H9 (cell line): ENCODE measurements at regions not wholly inside any gene's neighbourhood (a gene's known extent, or its start where the extent isn't known, plus 50 kb on each side); places are given as distances from the start of the nearest gene placed in this dataset.
A peak's percentile ranks its signal among the peaks of the same experiment; 100 is the strongest.

Source experiments
- DNase-seq: peaks from one replicate; pipeline ENCODE4 v3.0.0-alpha.2; 2017
- H2AFZ ChIP-seq: one replicate; pipeline ENCODE4 v1.6.1; 2013; ENCODE audit warnings: mild to moderate bottlenecking, low read length, control low read depth, moderate library complexity
- H2AK5ac ChIP-seq: 2 replicates; pipeline ENCODE4 v1.6.1; 2013; ENCODE audit warnings: low read length, control low read depth, mixed read lengths; ENCODE audit not compliant: insufficient read length
- H2BK120ac ChIP-seq: one replicate; pipeline ENCODE4 v1.6.1; 2013; ENCODE audit warnings: low read depth, mild to moderate bottlenecking, low read length, control low read depth, inconsistent platforms; ENCODE audit not compliant: poor library complexity, severe bottlenecking
- H2BK12ac ChIP-seq: 2 replicates; pipeline ENCODE4 v1.6.1; 2013; ENCODE audit warnings: low read length, control low read depth, mixed read lengths, low read depth; ENCODE audit not compliant: insufficient read length
- H2BK15ac ChIP-seq: 2 replicates; pipeline ENCODE4 v1.6.1; 2013; ENCODE audit warnings: low read depth, low read length, control low read depth
- H2BK20ac ChIP-seq: one replicate; pipeline ENCODE4 v1.6.1; 2013; ENCODE audit warnings: low read depth, mild to moderate bottlenecking, low read length, control low read depth, inconsistent platforms; ENCODE audit not compliant: poor library complexity, severe bottlenecking
- H2BK5ac ChIP-seq: 2 replicates; pipeline ENCODE4 v1.6.1; 2013; ENCODE audit warnings: low read length, control low read depth, mixed read lengths; ENCODE audit not compliant: insufficient read length
- H3K14ac ChIP-seq: 2 replicates; pipeline ENCODE4 v1.6.1; 2013; ENCODE audit warnings: low read length, control low read depth; ENCODE audit not compliant: insufficient read depth
- H3K18ac ChIP-seq: 2 replicates; pipeline ENCODE4 v1.6.1; 2013; ENCODE audit warnings: low read depth, mild to moderate bottlenecking, mixed read lengths, low read length, control low read depth; ENCODE audit not compliant: insufficient read length
- H3K23ac ChIP-seq: 2 replicates; pipeline ENCODE4 v1.6.1; 2013; ENCODE audit warnings: low read length, control low read depth, mixed read lengths, low read depth; ENCODE audit not compliant: insufficient read length
- H3K23me2 ChIP-seq: 2 replicates; pipeline ENCODE4 v1.6.1; 2013; ENCODE audit warnings: low read depth, mild to moderate bottlenecking, mixed read lengths, low read length, control low read depth; ENCODE audit not compliant: insufficient read length, poor library complexity, severe bottlenecking
- H3K27ac ChIP-seq: 2 replicates; pipeline ENCODE4 v1.5.1; 2013; ENCODE audit warnings: low read length, control low read depth, mixed read lengths, low read depth; ENCODE audit not compliant: insufficient read length
- H3K27me3 ChIP-seq: 2 replicates; pipeline ENCODE4 v1.6.1; 2013; ENCODE audit warnings: low read length, control low read depth, inconsistent platforms; ENCODE audit not compliant: insufficient read depth
- H3K4ac ChIP-seq: 2 replicates; pipeline ENCODE4 v1.6.1; 2013; ENCODE audit warnings: low read depth, mild to moderate bottlenecking, control low read depth, inconsistent platforms, low read length, moderate library complexity
- H3K4me1 ChIP-seq: 2 replicates; pipeline ENCODE4 v1.6.1; 2013; ENCODE audit warnings: low read length, control low read depth, inconsistent platforms; ENCODE audit not compliant: insufficient read depth
- H3K4me2 ChIP-seq: 2 replicates; pipeline ENCODE4 v1.6.1; 2013; ENCODE audit warnings: low read length, control low read depth, mixed read lengths; ENCODE audit not compliant: insufficient read length, insufficient read depth
- H3K56ac ChIP-seq: 2 replicates; pipeline ENCODE4 v1.6.1; 2013; ENCODE audit warnings: low read depth, mild to moderate bottlenecking, mixed read lengths, low read length, control low read depth; ENCODE audit not compliant: insufficient read length
- H3K79me1 ChIP-seq: 2 replicates; pipeline ENCODE4 v1.6.1; 2013; ENCODE audit warnings: low read depth, mild to moderate bottlenecking, moderate library complexity, low read length, control low read depth, inconsistent platforms; ENCODE audit not compliant: insufficient read depth, poor library complexity, severe bottlenecking
- H3K79me2 ChIP-seq: 2 replicates; pipeline ENCODE4 v1.6.1; 2013; ENCODE audit warnings: low read length, control low read depth, inconsistent platforms; ENCODE audit not compliant: insufficient read depth
- H3K9ac ChIP-seq: 2 replicates; pipeline ENCODE4 v1.6.1; 2013; ENCODE audit warnings: low read length, control low read depth, mixed read lengths; ENCODE audit not compliant: insufficient read length; ENCODE audit errors: extremely low read depth
- H3K9me3 ChIP-seq: one replicate; pipeline ENCODE4 v1.6.1; 2013; ENCODE audit warnings: low read depth, low read length, inconsistent platforms; ENCODE audit not compliant: control insufficient read depth
- H3T11ph ChIP-seq: one replicate; pipeline ENCODE4 v1.6.1; 2013; ENCODE audit warnings: mild to moderate bottlenecking, low read length, control low read depth, inconsistent platforms
- H4K20me1 ChIP-seq: one replicate; pipeline ENCODE4 v1.6.1; 2013; ENCODE audit not compliant: control insufficient read depth, insufficient read length, insufficient read depth
- H4K5ac ChIP-seq: 2 replicates; pipeline ENCODE4 v1.6.1; 2013; ENCODE audit warnings: low read depth, mild to moderate bottlenecking, mixed read lengths, low read length, control low read depth; ENCODE audit not compliant: insufficient read length
- H4K8ac ChIP-seq: replicated peaks from 2 replicates; pipeline ENCODE4 v1.6.1; 2013; ENCODE audit warnings: low read length, control low read depth, mixed read lengths, low read depth; ENCODE audit not compliant: insufficient read length
- H4K91ac ChIP-seq: 2 replicates; pipeline ENCODE4 v1.6.1; 2013; ENCODE audit warnings: low read depth, mild to moderate bottlenecking, moderate library complexity, mixed read lengths, low read length, control low read depth; ENCODE audit not compliant: insufficient read length
- H3K27ac Mint-ChIP-seq, 3 experiments: 2 replicates in 2 of 3; 3 replicates in 1 of 3; pipeline ENCODE4 v1.8.0; 2020 to 2021; ENCODE audit warnings: mixed read lengths in 3 of 3, mild to moderate bottlenecking in 1 of 3, moderate library complexity in 1 of 3
- H3K27me3 Mint-ChIP-seq: 2 replicates; pipeline ENCODE4 v1.8.0; 2021; ENCODE audit warnings: low read depth, mild to moderate bottlenecking, moderate library complexity, mixed read lengths
- H3K36me3 Mint-ChIP-seq, 3 experiments: 2 replicates in 2 of 3; 3 replicates in 1 of 3; pipeline ENCODE4 v1.8.0; 2020 to 2021; ENCODE audit warnings: low read depth in 3 of 3, mixed read lengths in 3 of 3; ENCODE audit not compliant: insufficient read depth in 1 of 3
- H3K4me1 Mint-ChIP-seq, 2 experiments: 2 replicates each; pipeline ENCODE4 v1.8.0; 2020; ENCODE audit warnings: mixed read lengths in 2 of 2
- H3K4me3 Mint-ChIP-seq, 2 experiments: 2 replicates in 1 of 2; 3 replicates in 1 of 2; pipeline ENCODE4 v1.8.0; 2020 to 2021; ENCODE audit warnings: mild to moderate bottlenecking in 2 of 2, mixed read lengths in 2 of 2, moderate library complexity in 1 of 2
- H3K9me3 Mint-ChIP-seq, 2 experiments: 2 replicates in 1 of 2; 3 replicates in 1 of 2; pipeline ENCODE4 v1.8.0; 2020; ENCODE audit warnings: mild to moderate bottlenecking in 2 of 2, mixed read lengths in 2 of 2, moderate library complexity in 1 of 2
- CTCF ChIP-seq: fragments of 200-600 bp; sonication (generic); conservative IDR thresholded peaks from 3 replicates; pipeline ENCODE4 v1.8.0; 2021; ENCODE audit warnings: antibody characterized with exemption, mild to moderate bottlenecking
- WGBS: extraction: QIAGEN DNeasy Blood & Tissue Kit; methylation state at CpG from one replicate; pipeline ENCODE4 v1.1.7; 2013; ENCODE audit warnings: missing lambda C conversion rate, low lambda C conversion rate, mixed read lengths; ENCODE audit not compliant: insufficient read length; ENCODE audit errors: extremely low coverage; 5-methylcytosine and 5-hydroxymethylcytosine counted together

DNA sequence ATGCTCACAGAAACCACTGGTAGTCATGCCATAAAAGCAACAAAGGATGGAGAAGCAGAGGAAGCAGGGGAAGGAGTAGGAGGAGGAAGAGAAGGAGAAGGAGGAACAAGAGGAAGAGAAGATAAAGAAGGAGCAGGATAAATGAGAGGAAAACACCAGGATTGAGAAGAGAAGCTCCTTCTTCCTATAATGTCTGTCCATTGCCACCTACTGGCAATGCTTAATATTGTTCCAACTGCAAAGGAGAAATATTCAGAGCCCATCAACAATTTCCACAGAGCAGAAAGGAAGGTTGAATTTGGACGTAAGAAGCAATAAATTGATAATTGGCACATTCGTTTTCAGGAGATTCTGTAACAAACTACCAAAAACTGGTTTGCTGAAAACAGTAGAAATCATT, 898.4 kb downstream of the SLC16A7 start:
- Histone ChIP-seq H2BK15ac (no peak overlapping the region), H2BK12ac (no peak overlapping the region), H3K9me3 (no peaks in the 10 kb centered on the region), H2BK5ac (no peak overlapping the region), H3K79me1 (no peaks in the 10 kb centered on the region), H3K9ac (no peak overlapping the region), H4K8ac (no peak overlapping the region), H3K23me2 (no peaks in the 10 kb centered on the region), H3K4ac (no peak overlapping the region), H3K23ac (no peak overlapping the region), H3T11ph (no peak overlapping the region), H3K4me1 (no peaks in the 10 kb centered on the region), H3K56ac (no peak overlapping the region), H3K18ac (no peak overlapping the region), H2BK20ac (no peak overlapping the region), H4K91ac (no peak overlapping the region), H2AK5ac (no peak overlapping the region), H3K27me3 (no peaks in the 10 kb centered on the region), H4K5ac (peak overlapping the region; percentile 48), H2AFZ (peak overlapping the region; percentile 77), H3K14ac (no peak overlapping the region), H3K4me2 (no peak overlapping the region), H3K79me2 (no peaks in the 10 kb centered on the region), H3K27ac (no peak overlapping the region), H4K20me1 (no peaks in the 10 kb centered on the region), H2BK120ac (no peak overlapping the region)
- Mint-ChIP-seq H3K4me1 (no peaks in the 10 kb centered on the region), H3K4me3 (no peak overlapping the region), H3K9me3 (peaks cover 2 to 3% of the 10 kb centered on the region in 2 experiments; a peak in 2 of 5 replicates), H3K27me3 (no peaks in the 10 kb centered on the region; the same call in 1 of the 2 replicates), H3K36me3 (no peaks in the 10 kb centered on the region), H3K27ac (no peak overlapping the region)
- no peak for DNase-seq
- TF ChIP-seq CTCF: peak; percentile 71
- no CpG with 5 or more reads among the region's 2 CpGs for WGBS
